Stomach (tissue), 8 donors: ENCODE measurements at regions not wholly inside any gene's neighbourhood (a gene's known extent, or its start where the extent isn't known, plus 50 kb on each side); places are given as distances from the start of the nearest gene placed in this dataset.

Experiments used
- DNase-seq, 2 donors: peaks; one replicate each; pipeline versions ENCODE4 v3.0.0 to v3.0.0-alpha.2; 2013 to 2019
- H3K27ac ChIP-seq, 5 donors: fragments of 200-600 bp in 4 of 5; sonication (generic) in 4 of 5; one replicate each; pipeline ENCODE4 v1.5.1; 2013 to 2019; ENCODE audit warnings: mild to moderate bottlenecking in 1 of 5, moderate library complexity in 1 of 5
- H3K27me3 ChIP-seq, 3 donors: fragments of 200-600 bp; sonication (generic); one replicate each; pipeline ENCODE4 v1.5.1; 2017 to 2019; ENCODE audit warnings: mixed run types in 1 of 3
- H3K36me3 ChIP-seq, 4 donors: fragments of 200-600 bp; sonication (generic); 1 replicate in 3 of 4; 2 replicates in 1 of 4; pipeline ENCODE4 v1.5.1; 2016 to 2019
- H3K4me1 ChIP-seq, 4 donors: fragments of 200-600 bp; sonication (generic); one replicate each; pipeline ENCODE4 v1.5.1; 2016 to 2019
- H3K4me3 ChIP-seq, 4 donors: fragments of 200-600 bp; sonication (generic) in 3 of 4; one replicate each; pipeline ENCODE4 v1.5.1; 2016 to 2019; ENCODE audit warnings: mild to moderate bottlenecking in 1 of 4
- H3K9me3 ChIP-seq, 4 donors: fragments of 200-600 bp; sonication (generic); one replicate each; pipeline ENCODE4 v1.5.1; 2016 to 2019
- CTCF ChIP-seq, 7 experiments: fragments of 450-650 bp in 4 of 7; fragments of 200-600 bp in 3 of 7; sonication (generic) in 3 of 7; IDR thresholded peaks; one replicate each; pipeline ENCODE4 v1.5.1; 2016 to 2019; ENCODE audit warnings: antibody characterized with exemption in 7 of 7, control low read depth in 2 of 7, mild to moderate bottlenecking in 1 of 7
- EP300 ChIP-seq: sonication (generic); formaldehyde crosslinking; IDR thresholded peaks from one replicate; pipeline ENCODE4 v1.6.1; 2017; ENCODE audit warnings: antibody characterized with exemption
- POLR2A ChIP-seq, 4 donors: fragments of 450-650 bp; IDR thresholded peaks; one replicate each; pipeline ENCODE4 v1.6.1; 2016; ENCODE audit warnings: antibody characterized with exemption in 4 of 4, control low read depth in 2 of 4, mild to moderate bottlenecking in 1 of 4, moderate library complexity in 1 of 4
- POLR2AphosphoS5 ChIP-seq, 3 donors: sonication (generic); formaldehyde crosslinking; IDR thresholded peaks; one replicate each; pipeline ENCODE4 v1.6.1; 2016; ENCODE audit warnings: antibody characterized with exemption in 3 of 3
- WGBS, 5 donors: extraction: QIAGEN DNeasy Blood & Tissue Kit in 3 of 5; methylation state at CpG; one replicate each; pipeline versions ENCODE4 v1.1.5 to v1.1.7; 2013 to 2018; 5-methylcytosine and 5-hydroxymethylcytosine counted together
- intact Hi-C: fragments of 100-400 bp; cut with DNase I; formaldehyde crosslinking; loops from one replicate; pipeline ENCODE4 v1.15.1; 2023; ENCODE audit warnings: low total_unique reads
- donor health status: healthy with polysubstance abuse.
- donor health status: Bipolar disorder and iron deficiency.
- donor health status: healthy.

GRCh38 chr1:112231331-112231730, 164.7 kb upstream of the CTTNBP2NL start:
- DNase-seq = no peak
- H3K27ac ChIP-seq = no peak overlapping the region
- peaks cover 0 to 14% (median 6%) of the 10 kb centered on the region in 4 donors for H3K9me3 ChIP-seq
- TF ChIP-seq EP300 (no peak), CTCF (IDR thresholded peaks at IDR 0.05) (no peak), POLR2A (IDR thresholded peaks at IDR 0.05) (no peak), POLR2AphosphoS5 (IDR thresholded peaks at IDR 0.05) (no peak)
- H3K27me3 ChIP-seq = peaks cover 0 to 3% (median 0%) of the 10 kb centered on the region in 3 donors
- intact Hi-C loops = no loop called here
- H3K4me1 ChIP-seq = no peaks in the 10 kb centered on the region
- WGBS, 5 donors = 47 to 64% (median 57%) methylated on average over 3 of the region's 3 CpGs
- H3K36me3 ChIP-seq = no peaks in the 10 kb centered on the region
- H3K4me3 ChIP-seq = no peak overlapping the region

GRCh38 chr1:112232848-112233247, 163.2 kb upstream of the CTTNBP2NL start:
- 68 to 81% (median 78%) methylated on average over 3 of the region's 3 CpGs for WGBS, 5 donors
- intact Hi-C loops = no loop called here

DNA sequence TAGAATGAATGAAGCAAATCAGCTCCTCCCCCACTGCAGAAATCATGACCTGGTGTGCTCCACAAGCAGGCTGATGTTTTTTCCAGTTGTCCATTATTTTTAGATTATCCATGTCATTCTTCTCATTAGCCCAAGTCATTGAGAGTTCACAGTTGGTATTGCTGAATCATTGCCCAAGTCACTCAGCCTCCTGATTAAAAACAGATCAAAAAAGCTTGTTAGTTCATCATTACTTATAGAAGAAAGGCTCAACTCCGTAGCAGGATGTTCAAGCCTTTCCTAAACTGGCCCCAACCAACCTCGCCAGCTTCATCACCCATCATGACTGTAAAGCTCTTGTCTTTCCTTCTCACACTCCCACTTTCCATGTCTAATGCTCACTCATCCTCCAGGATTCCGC, 161.3 kb upstream of the CTTNBP2NL start:
- WGBS, 5 donors = 79 to 88% (median 85%) methylated on average over 3 of the region's 3 CpGs
- H3K36me3 ChIP-seq = no peaks in the 10 kb centered on the region
- H3K27ac ChIP-seq = no peak overlapping the region
- H3K4me3 ChIP-seq = no peak overlapping the region
- DNase-seq = no peak
- no peaks in the 10 kb centered on the region for H3K4me1 ChIP-seq
- intact Hi-C loops = no loop called here
- peaks cover 0 to 3% (median 0%) of the 10 kb centered on the region in 3 donors for H3K27me3 ChIP-seq
- no peaks in the 10 kb centered on the region for H3K9me3 ChIP-seq
- no peak for TF ChIP-seq POLR2A (IDR thresholded peaks at IDR 0.05)
- no peak for TF ChIP-seq CTCF (IDR thresholded peaks at IDR 0.05)
- no peak for TF ChIP-seq POLR2AphosphoS5 (IDR thresholded peaks at IDR 0.05)
- no peak for TF ChIP-seq EP300

More at GRCh38 chr1:112232848-112233247, 163.2 kb upstream of the CTTNBP2NL start:
- Histone ChIP-seq H3K36me3 (no peaks in the 10 kb centered on the region), H3K4me3 (no peak overlapping the region), H3K9me3 (peaks cover 0 to 13% (median 6%) of the 10 kb centered on the region in 4 donors), H3K4me1 (no peaks in the 10 kb centered on the region), H3K27me3 (peaks cover 0 to 3% (median 0%) of the 10 kb centered on the region in 3 donors), H3K27ac (no peak overlapping the region)
- no peak for TF ChIP-seq CTCF (IDR thresholded peaks at IDR 0.05)
- TF ChIP-seq POLR2AphosphoS5 (IDR thresholded peaks at IDR 0.05) = no peak
- no peak for TF ChIP-seq EP300
- TF ChIP-seq POLR2A (IDR thresholded peaks at IDR 0.05) = no peak
- no peak for DNase-seq

GRCh38 chr1:112237983-112238545, 157.9 kb upstream of the CTTNBP2NL start:
- no peak for TF ChIP-seq EP300
- TF ChIP-seq POLR2AphosphoS5 (IDR thresholded peaks at IDR 0.05) = no peak
- no peak for TF ChIP-seq POLR2A (IDR thresholded peaks at IDR 0.05)
- TF ChIP-seq CTCF (IDR thresholded peaks at IDR 0.05) = no peak
- H3K4me3 ChIP-seq = no peak overlapping the region
- peaks cover 0 to 5% (median 0%) of the 10 kb centered on the region in 4 donors for H3K4me1 ChIP-seq
- no peak overlapping the region for H3K27ac ChIP-seq
- H3K9me3 ChIP-seq = no peaks in the 10 kb centered on the region
- H3K27me3 ChIP-seq = no peaks in the 10 kb centered on the region
- 53 to 70% (median 59%) methylated on average over 2 of the region's 2 CpGs for WGBS, 5 donors
- H3K36me3 ChIP-seq = no peaks in the 10 kb centered on the region
- no peak for DNase-seq
- intact Hi-C loops = no loop called here
